LNCAP (cell line): ENCODE measurements at regions not wholly inside any gene's neighbourhood (a gene's known extent, or its start where the extent isn't known, plus 50 kb on each side); places are given as distances from the start of the nearest gene placed in this dataset.

Experiments
- CTCF ChIP-seq: fragments of 450-650 bp; IDR thresholded peaks from 2 replicates; pipeline ENCODE4 v1.5.1; 2017; ENCODE audit warnings: mild to moderate bottlenecking

GRCh38 chr17:71593078-71593477, 527.7 kb upstream of the SOX9 start:
- TF ChIP-seq CTCF: no peak

DNA sequence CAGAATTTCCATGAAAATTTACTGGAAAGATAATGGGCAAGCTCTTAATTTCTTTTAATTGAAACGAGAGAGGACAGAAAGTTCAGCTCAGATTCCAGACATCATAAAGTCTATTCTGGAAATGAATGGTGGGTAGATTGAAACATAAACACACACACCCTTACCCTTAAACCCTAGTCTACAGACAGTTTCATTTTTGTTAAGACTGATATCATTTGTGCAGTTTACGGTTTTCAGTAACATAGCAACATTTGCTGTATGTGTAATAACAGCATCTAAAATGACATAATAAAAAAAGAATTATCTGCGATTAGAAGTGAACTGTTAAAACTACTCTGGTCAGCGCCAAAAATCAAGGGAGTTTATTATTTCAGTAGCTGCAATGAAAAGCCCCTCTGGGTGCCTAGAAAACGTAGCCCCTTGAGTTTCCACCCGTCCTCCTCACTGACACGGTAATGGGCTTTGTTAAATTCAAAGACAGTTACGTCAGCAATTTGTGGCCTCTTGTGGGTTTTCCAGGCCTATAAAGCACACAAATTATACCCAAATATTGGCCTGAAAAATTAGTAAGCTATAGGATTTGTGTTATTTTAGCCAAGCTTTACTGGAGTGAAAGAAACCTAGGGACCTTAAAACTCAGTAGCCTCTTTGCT, 520.6 kb upstream of the SOX9 start:
- TF ChIP-seq CTCF: no peak

DNA sequence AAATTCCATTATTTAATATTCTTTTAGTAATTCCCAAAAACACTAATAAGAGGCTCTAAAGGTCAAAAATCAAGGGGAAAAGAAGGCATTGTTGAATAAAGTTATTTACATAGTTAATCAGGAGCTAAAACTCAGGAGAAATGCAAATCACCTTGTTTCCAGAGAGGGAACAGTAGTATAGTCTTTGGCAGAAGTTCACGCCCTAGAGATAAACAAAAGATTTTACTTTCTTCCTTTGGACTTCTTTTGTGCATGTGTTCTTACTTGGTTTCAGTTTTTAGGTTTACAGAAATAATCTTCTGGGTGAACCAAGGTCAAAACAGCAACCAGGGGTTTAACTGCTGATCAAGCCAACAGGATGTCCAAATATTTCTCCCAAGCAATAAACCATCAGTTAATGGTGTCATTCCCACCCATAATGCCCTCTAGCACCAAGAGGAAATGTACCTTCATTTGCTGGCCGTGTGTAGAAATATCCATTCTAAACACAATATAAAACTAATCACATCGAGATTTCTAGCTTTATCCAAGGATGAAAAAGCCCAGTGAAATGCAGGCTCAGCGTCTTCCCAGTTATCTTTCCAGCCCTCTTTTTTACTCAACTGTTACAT, 518.8 kb upstream of the SOX9 start:
- TF ChIP-seq CTCF: no peak

GRCh38 chr17:71613996-71614395, 506.8 kb upstream of the SOX9 start:
- TF ChIP-seq CTCF: no peak

- TF ChIP-seq CTCF: no peak
Observed at GRCh38 chr17:71615820-71616219, 505.0 kb upstream of the SOX9 start.

DNA sequence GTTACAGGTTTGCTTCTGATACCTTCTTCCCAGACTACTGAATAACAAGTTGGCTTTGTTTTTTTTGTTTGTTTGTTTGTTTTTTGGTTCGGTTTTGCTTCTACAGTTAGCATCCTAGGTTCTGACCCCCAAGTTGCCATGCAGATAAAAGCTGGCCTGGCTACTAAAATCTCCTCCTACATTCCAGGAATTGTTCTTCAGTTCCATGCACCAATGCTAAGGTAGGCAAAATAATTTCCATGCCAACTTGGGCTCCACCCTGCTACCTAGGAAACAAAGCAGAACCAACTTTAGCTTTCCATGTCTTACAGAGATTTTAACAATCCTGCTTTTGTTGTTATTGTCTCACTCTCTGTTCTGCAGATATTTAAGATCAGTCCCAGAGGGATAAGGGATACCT, 495.5 kb upstream of the SOX9 start:
- TF ChIP-seq CTCF: no peak

DNA sequence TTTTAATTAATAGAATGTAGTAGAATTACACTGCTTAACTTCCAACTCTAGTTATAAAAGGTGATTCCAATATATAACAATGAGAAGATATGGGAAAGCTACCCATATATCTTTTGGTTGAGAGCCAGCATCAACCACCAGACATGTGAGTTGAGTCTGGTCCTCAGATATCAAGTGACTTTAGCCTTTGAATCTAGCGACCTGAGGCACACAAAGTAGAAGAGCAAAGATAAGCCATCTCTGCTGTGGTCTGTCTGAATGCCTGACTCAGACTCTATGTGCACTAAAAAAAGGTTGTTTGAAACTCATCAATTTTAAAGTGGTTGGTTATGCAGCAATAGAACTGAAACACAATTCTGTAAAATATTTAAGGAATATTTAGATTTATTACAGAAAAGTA, 492.5 kb upstream of the SOX9 start:
- no peak for TF ChIP-seq CTCF

- TF ChIP-seq CTCF: no peak
Observed at GRCh38 chr17:71631483-71631882, 489.3 kb upstream of the SOX9 start.
